Stromal cell of bone marrow (primary cell): ENCODE measurements at regions not wholly inside any gene's neighbourhood (a gene's known extent, or its start where the extent isn't known, plus 50 kb on each side); places are given as distances from the start of the nearest gene placed in this dataset.

ENCODE experiments used
- DNase-seq: peaks from one replicate; pipeline ENCODE4 v3.0.0-alpha.2; 2012; ENCODE audit warnings: low read depth

DNA sequence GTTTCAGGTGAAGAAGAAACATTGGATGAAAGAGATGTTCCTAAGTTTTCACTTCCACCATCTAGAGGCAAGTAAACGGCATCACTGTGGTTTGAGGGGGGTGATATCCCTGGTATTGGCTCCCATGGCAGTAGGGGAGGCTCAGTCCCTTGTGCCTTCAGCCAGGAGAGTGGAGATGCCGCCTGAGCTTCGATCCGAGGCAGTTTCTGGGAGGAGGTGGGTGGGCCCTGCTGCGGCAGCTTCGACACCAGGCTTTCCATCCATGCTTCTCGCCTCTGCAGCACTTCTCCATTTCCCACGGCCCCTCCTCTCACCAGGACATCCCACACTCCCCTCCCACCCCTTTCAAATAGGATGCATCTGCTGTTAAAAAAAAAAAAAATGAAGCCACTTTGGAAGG lies 258.3 kb downstream of the GADD45G start:
- DNase-seq = no peak

DNA sequence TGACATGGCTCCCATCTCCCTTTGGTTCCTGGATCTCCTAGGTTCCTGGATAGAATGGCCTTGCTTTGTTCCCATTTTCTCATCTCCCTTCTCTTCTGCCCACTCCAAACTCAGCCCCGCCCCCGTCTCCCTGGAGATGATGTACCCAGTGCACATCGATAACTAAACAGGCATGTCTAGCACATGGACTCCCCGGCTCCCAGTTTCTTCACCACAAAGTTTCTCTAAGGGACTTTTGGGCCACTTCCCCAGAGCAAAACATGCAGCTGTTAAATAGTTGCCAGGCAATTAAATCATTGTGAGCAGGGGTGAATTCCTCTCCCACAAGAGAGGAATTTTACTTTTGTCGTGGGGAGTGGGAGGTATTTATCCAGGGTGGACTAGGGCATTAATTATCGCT lies 259.0 kb downstream of the GADD45G start:
- DNase-seq = no peak

DNA sequence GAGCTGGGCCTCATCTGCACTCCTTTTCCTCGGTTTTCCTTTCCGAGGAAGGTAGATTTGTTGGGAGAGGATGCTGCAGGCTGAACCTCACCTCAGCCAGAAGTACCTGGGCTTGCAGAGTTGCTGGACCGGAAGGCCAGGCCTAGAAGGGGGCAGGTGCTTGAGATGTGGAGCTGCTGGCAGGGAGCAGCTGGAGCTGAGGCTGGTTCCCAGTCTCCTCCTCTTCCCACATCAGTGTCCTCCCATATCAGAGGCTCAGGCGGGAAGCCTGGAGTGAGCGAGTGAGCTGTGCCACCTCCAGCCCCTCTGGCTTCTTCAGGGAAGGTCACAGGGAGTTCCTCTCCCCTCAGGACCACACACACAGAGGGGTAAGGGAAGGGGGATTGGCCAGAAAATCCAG lies 259.4 kb downstream of the GADD45G start:
- DNase-seq = no peak

DNA sequence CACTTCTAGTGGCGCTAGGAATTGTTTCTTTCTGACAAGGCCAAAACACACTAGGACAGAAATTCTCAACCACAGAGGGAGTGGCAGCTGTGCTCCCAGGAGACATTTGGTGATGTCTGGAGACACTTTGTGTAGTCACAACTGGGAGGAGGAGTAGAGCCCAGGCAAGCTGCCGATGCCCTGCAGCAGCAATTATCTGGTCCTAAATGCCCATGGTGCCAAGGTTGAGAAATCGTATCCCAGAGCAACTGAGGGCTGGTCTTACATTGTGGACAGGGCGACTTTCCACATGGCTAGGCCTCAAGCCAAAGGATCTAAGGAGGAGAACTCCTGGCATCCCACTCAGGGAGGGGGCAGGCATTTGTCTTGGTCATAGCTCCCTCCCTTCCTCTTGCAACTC lies 259.9 kb downstream of the GADD45G start:
- DNase-seq = no peak

DNA sequence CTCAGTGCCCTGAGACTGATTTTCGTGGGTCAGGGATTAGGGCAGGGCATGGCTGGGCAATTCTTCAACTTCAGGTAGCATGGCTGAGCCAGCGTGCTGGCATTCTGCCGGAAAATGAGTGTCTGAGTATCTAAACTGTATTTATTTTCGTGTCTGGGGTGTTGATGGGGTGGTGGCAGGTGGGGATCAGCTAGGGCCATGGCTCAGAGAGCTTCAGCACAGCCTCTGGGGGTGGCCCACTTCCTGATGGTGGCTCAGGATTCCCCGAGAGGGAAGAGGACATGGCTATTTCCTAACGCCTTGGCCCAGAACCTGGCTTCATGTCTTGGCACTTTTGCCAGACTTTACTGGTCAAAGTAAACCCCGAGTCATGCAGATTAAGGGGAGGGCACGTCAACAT lies 260.5 kb downstream of the GADD45G start:
- no peak for DNase-seq

DNA sequence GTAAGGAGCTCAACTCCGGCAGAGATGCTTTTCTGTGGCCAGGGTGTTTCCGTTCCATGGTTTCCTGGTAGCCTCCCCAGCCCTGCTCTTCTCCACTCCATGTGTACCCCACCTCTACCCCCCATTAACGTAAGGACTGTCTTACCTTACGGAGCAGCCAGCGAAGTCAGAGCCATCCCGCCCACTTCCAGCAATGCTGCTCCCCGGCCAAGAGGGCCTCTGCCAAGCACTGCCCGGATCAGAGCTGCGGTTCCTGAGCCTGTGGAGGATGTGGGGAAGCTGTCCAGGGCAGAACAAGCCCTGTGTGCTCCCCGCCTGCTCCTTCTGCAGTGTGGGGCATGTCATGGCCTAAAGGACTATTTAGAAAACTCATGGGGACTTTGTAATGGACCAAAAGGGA lies 261.2 kb downstream of the GADD45G start:
- DNase-seq = no peak

DNA sequence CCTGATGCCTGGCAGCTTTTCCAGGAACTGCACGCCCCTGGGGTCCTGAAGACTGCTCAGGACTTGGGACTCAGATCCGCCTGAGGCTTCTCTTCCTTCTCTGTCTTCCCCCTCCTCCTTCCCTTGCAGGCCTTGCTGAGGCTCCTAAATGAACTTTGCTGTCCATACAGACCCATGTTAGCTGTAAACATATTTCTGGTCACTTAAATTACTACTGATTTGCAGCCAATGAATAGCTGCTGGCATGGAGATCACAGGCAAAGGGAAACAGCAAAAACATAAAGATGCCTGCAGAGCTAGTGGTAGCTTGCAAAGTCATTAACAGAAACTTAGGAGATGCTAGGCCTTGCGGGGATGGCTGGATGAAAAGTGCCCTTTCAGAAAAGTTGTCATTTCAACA lies 261.9 kb downstream of the GADD45G start:
- DNase-seq = no peak

DNA sequence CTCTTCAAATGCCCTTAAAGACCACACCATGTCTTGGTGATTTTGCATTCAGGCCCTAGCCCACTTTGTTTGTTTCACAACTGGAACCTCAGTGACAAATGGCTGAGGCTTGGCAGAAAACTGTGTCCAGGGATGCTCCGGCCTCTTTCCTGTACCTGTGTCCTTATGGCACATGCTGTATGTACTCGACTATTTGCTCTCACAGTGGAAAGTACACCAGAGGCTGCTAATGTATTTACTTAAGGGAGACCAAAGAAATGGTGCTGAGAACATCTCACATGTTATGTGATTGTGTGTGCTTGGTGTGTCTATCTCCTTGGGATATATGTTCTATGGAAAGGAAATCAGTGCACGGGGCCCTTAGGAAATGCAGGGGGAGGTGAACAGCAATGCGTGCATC lies 263.3 kb downstream of the GADD45G start:
- DNase-seq = no peak

DNA sequence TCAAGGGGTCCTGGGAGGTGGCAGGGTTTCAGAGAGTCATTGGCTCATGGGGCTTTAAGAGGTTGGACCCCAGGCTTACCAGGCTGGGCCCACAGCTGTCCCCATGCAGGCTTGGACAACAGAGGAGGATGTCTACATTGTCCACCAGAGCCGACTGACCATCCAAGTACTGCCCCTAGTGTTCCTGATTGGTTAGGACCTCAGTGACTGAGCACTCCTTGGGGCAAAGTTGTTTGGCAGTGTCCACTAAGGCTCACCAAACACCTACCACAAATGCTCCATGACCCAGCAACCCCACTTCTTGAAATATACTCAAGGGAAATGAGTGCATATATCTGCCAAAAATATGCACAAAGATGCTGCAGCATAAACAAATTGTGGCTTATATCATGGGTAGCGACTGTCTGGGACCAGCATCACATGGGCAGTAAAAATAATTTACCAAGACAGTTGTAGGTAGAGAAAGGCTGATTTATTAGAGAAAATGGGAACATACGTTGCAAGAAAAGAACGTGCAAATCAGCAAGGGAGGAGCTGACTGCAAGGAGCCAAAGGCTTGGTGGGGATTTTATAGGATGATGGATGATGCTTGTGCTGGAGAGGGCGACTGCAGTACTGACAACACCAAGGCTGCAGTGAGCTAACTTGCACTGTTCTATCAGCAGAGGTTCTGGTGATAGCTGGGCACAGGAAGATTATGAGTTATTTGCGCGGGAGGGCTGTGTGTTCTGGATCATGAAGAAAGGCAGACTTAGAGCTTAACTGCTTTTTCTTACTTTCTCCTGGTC lies 265.2 kb downstream of the GADD45G start:
- no peak for DNase-seq

DNA sequence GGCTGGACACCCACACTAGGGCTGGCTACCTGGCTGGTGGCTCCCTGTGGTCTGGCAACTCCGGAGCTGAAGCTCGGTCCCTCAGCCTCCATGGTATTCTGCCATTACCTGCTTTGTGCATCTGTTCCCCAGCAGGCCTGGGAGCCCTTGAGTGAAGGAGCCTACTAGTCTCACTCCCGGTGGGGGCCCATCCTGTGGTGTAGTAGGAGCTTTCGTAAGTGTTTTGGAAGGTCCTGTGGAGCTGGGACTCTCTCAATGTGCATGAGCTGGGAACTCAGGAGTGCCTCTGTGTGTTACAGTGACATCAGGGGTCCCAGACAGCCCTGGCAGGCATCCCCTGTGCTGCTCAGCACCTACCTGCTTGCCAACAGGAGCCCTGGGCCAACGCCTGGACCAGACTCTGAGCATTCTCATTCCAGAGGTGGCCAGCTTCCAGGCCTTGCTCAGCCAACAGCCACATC lies 267.1 kb downstream of the GADD45G start:
- no peak for DNase-seq

DNA sequence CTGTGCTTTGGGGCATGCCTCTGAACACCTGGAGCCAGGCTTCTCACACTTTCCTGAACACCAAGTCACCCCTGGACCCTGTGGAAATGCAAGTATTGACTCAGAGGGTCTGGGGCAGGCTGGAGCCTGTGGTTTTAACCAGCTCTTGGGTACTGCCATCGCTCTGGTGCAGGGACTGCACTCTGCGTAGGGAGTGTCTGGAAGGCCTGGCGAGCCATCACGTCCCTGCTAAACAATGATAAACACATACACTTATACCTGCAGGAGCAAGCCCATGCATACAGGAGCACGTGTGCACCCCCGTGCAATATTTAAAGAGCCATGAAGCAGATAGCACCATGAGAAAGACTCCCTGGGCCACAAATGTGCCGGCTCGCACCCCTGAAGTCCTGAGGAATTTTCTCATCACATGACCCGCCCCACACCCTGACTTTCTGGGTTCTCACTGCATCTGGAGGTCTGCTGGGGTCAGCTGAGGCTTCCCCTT lies 267.7 kb downstream of the GADD45G start:
- DNase-seq = no peak

DNA sequence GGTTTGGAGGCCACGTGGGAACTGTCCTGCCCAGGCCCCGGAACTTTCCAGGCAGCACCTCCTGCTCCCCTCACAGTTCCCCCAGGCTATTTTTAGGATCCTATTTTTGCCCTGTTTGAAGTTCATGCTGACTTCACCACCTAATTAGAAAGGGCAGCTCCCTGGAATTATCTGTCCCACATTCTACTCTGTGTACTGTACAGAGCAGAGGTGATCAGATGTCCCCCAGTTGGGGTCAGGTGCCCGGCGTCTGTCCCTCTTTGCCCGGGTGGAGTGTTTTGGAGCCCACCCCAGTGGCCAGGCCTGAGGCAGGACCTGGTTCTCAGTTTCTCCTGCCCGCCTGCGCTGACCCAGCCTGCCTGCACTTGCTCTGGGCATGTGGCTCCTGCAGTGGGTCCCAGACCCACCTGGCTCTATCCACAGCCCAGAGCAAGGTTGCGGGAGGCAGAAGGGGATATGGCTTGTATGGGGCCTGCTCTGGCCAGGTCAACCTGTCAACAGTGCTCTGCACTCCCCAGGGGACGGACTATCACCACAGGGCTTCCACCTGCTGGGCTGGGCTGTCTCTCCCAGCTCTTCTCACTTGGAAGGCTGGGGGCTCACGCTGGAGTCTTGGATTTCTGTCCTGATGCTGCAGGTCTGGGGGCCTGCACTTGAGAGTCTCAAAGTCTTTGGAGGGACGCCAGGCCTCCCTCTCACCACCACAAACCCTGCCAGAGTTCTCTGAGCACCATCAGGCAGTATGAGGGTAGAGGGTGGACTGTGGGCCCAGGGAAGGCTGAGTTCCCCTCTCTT lies 268.3 kb downstream of the GADD45G start:
- DNase-seq = no peak

DNA sequence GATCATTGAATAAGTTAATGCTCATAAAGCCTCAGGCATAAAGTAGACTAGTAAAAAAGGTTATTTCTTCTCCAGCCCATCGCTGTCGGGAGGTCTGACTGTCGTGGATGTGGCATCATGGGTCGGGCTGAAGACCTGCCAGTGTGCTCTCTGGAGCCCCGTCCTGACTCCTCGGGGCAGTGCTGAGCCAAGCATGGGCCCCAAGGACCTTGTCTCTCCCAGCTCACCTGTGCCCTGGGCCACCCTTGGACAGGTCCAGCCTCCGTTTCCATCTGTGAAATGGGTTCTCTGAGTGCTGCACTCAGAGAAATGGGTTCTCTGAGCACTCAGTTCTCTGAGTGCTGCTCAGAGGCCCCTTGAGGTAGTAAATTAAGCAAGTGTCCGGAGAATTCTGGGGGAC lies 269.0 kb downstream of the GADD45G start:
- no peak for DNase-seq

DNA sequence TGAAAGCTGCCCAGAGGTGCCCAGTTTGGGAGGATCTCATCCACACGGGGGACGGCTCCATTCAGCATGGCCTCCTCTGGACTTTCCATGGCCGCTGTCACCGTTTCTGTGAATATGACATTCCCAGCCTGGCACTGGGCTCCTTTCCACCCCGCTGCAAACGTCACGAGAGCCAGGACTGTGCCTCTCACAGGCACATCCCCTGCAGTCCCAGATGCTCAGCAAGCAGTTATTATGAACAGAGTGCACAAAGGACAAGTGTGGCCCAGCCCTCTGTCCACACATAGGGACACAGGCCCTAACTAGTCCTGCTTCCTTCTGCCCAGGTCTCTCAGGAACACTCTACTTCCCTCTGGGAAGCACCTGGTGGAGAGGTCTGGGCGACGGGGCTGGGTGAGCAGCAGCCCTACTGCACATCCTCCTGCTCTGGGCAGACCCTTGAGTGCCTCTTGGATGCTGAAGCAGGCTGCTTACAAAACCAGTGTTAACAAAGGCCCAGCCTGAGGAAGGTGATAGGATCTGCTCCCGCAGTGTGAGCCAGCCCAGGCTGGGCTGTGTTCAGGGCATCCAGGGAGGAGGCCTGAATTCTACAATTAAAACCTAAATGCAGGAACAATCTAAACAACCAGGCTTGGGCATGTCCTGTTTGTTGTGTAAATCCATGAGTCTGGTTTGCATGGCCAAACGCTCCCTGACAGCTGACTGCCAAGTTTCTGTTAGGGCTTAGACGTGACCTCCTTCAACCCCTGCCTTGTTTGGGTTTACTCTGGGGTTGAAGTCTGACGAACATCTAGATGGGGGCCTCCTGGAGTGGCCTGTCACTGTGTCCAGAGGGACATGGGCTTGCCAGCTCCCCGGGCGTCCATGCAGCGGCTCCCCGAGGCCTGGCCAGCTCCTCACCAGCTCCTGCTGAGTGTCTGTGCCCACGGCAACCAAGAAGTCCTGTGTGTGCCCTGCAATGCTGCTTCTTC lies 269.8 kb downstream of the GADD45G start:
- no peak for DNase-seq

DNA sequence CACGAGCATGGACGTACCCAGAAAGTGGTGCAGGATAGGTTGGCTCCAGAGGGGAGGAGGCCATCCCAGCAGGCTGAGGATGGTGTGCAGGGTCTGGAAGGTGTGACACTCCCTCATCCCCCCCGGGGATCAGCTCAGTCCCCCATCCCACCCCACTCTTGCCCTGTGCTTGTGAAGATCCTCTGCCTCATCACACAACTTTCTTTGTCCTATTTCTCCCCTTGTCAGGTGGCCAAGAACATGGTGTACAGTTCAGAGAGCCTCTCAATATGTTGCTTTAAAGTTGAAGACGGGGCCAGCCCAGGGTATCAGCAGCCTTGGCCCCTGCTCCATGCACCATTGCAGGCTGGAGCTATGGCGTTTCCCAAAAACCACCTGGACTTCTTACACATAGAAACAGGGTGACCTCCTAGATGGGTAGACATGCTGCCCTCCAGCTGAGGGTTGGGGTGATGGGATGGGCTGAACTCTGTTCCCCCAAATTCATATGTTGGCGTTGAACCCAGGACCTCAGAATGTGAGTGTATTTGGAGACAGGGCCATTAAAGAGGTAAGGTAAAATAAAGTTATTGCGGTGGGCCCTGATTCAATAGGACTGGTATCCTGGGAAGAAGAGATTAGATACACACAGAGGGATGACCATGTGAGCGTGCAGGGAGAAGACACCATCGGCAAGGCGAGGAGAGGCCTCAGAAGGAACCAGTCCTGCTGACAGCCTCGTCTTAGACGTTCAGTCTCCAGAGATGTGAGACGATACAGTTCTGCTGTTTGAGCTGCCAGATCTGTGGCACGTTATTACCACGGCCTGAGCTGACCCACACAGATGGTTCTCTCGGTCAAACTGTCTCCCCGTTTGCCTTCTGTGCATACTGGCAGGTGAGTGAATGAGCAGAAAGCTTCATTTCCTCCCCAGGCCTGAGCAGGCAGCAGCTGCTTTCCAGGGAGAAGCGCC lies 272.5 kb downstream of the GADD45G start:
- no peak for DNase-seq

DNA sequence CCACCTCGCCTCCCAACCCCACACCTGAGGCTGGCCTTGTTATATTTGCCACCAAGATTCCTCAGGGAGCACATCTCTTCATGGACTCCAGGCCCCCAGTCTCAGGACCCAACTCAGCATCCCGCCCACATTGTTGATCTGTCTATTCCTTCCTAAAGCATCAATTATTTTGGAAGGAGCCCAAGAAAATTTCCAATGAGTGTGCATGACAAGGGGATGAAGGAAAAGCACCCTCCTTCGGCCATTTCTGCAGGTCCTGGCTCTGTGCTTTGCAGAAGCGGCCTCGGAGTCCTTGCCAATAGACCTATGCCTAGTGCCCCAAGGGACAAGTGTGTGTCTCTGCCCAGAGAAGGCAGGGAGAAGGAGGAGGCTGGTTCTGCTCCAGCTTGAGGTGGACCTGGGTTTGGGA lies 273.2 kb downstream of the GADD45G start:
- DNase-seq = no peak

DNA sequence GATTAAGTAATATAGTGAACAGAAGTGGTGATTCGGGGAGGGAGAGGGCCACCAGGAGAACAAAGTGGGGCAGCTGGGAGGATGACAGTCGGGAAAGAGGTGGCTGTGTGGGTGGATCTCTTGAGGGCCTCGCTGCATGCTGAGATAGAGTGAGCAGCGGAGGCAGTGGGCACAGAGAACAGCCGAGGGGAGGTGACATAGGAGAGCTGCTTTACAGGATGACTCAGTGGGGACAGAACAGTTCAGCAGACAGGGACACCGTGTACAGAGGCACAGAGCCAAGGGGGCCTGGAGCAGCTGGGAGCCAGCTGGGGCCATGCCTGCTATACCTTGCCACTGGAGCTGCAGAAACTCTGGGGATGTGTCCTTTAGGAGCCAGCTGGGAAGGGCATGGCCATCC lies 273.9 kb downstream of the GADD45G start:
- DNase-seq = no peak

DNA sequence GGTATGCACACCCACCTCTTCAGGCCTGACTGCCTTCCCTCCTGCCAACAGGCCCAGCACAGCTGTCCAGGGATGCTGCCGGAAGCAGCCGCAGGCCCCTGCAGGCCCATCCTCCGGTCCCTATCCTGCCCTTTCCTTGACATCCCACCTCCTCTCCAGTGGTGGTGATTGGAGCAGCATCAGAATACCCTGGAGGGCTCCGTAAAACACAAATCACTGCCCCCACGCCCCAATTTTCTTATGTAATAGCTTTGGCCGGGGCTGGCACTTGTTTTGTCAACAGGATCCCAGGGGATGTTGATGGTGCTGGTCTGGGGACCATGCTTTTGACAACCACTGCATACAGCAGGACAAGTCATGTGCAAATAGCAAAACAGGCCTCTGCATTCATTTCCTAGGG lies 274.5 kb downstream of the GADD45G start:
- no peak for DNase-seq

DNA sequence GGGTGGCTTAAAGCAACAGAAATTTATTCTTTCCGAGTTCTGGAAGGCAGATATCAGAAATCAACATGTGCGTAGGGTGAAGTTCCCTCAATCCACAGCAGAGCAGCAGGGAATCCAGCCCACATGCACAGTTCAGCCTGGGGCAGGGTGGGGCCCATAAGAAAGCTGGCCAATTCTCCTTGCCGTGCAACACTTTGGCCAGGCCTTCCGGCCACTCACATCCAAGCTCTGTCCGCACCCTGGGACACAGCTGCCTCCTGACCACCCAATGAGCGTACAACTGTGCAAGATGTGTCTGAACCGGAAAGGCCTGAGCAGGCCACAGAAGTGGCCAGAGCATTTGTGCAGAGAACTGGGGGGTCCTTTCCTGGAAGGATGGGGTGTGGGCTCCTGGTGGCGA lies 274.9 kb downstream of the GADD45G start:
- DNase-seq = no peak

DNA sequence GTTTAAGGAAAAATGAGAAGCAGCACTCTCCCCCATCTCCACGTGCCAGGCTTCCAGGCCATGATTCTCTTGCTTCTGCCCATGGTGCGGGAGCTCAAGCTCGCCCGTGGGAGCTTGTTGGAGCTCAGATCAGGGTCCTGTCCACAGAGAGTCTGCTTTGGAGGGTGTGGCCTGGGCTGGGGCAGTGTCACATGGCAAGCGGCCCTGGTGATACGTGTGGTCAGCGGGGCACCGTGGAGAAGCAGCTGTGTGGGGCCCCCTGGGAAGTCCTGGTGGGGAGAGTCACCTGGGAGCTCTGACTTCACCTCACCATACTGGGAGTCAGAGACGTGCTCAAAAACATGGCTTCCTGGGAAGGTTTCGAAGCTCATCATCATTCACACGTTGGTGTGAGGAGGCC lies 275.3 kb downstream of the GADD45G start:
- DNase-seq = no peak

DNA sequence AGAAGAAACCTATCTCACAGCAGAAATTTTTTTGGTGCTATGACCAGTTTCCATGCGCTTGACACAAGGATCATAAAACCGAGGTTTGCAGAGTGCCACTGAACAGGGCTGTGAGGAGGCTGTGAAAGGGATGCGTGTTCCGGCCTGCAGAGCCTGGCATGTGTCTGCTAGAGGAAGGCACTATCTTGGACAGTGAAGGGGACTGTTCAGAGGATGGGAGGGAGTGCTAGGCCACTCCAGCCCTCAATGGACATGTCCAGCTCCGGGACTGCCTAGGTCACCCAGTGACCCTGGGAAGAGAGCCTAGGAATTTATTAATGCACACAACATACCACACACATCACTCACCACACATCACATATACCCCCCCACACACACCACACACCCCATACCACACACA lies 275.9 kb downstream of the GADD45G start:
- DNase-seq = no peak
